Activated T-helper 17 cell treated with anti-CD3 and anti-CD28 coated beads, Interleukin-2, amount 50 U/mL, for 72 hours (primary cell): ENCODE measurements at regions not wholly inside any gene's neighbourhood (a gene's known extent, or its start where the extent isn't known, plus 50 kb on each side); places are given as distances from the start of the nearest gene placed in this dataset.

Experiments used
- ATAC-seq: fragments of 150-1000 bp; cut with Tn5 transposase; replicated peaks from 2 replicates; pipeline ENCODE4 v1.10.0; 2021; ENCODE audit warnings: mild to moderate bottlenecking, moderate library complexity
- H3K27ac Mint-ChIP-seq: one replicate; pipeline ENCODE4 v1.8.0; 2022; ENCODE audit warnings: mixed read lengths
- H3K27me3 Mint-ChIP-seq: one replicate; pipeline ENCODE4 v1.8.0; 2022; ENCODE audit warnings: mixed read lengths
- H3K36me3 Mint-ChIP-seq: one replicate; pipeline ENCODE4 v1.8.0; 2022; ENCODE audit warnings: low read depth, mild to moderate bottlenecking, mixed read lengths
- H3K4me1 Mint-ChIP-seq: one replicate; pipeline ENCODE4 v1.8.0; 2022; ENCODE audit warnings: mixed read lengths
- H3K4me3 Mint-ChIP-seq: one replicate; pipeline ENCODE4 v1.8.0; 2022; ENCODE audit warnings: mild to moderate bottlenecking, mixed read lengths
- H3K9me3 Mint-ChIP-seq: one replicate; pipeline ENCODE4 v1.8.0; 2022; ENCODE audit warnings: mixed read lengths

DNA sequence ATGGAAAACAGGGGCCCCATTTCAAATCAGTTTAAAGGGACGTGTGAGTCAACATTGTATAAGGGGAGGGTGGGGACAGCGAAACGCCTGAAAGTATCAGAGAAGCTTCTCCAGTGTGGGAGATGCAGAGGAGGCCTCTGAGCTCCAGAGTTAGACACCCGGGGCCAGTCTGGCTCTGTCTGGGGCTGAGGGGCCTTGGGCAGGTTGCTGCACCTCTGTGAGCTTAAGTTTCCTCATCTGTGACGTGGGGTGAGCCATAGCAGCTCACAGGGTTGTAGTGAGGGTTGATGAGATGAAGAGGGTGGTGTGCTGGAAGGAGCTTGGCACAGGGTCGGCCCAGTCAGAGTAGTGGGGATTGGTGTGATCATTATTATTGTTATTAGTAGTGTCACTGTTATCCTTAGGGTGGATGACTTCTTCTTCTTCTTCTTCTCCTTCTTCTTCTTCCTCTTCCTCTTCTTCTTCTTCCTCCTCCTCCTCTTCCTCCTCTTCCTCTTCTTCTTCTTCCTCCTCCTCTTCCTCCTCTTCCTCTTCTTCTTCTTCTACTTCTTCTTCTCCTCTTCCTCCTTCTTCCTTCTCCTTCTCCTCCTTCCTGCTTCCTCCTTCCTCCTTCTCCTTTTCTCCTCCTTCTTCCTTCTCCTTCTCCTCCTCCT is 282.0 kb downstream of the PTPRU start:
- H3K9me3 Mint-ChIP-seq = no peaks in the 10 kb centered on the region
- H3K27ac Mint-ChIP-seq = no peak overlapping the region
- ATAC-seq = no peak
- H3K36me3 Mint-ChIP-seq = no peaks in the 10 kb centered on the region
- H3K27me3 Mint-ChIP-seq = peaks cover 23% of the 10 kb centered on the region
- H3K4me3 Mint-ChIP-seq = no peak overlapping the region
- no peaks in the 10 kb centered on the region for H3K4me1 Mint-ChIP-seq

DNA sequence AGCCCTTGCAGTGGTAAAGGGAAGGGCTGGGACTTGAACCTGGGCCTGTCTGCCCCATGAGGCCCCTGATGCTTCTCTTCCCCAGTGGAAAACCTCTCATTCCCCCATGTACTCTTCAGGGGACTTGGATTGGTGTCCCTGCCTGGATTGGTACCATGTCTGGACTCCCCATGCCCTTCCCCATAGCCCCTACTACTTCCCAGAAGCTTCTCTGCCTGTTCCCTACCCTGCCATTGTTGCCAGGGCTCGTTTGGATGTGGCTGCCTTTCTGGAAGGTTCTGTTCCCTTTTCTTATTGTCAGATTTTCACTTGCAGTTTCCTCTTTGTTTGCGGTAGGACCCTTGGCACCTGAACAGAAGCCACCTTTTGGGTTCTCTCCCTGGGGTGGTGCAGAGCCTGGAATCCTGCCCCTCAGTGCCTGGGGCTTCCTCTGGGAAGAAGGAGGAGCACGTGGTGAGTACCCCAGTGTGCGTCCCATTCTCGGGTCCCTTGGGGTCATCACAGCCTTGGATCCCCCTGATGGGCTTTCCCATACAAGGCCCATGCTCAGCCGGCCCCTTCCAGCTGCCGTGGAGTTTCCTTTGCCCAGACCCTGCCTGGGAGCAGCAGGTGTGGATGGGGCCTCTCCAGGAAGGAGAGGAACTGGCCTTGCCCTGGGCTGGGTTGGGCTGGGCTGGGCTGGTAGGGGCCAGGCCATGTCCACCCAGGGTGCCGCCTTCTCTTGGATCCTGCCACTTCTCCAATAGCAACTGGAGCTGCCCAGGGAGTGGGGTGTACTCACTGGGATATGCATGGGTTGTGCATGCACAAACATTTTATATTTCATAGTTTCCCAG is 281.1 kb downstream of the PTPRU start:
- Mint-ChIP-seq H3K4me3 (no peak overlapping the region), H3K27me3 (peaks cover 21% of the 10 kb centered on the region), H3K27ac (no peak overlapping the region), H3K4me1 (no peaks in the 10 kb centered on the region), H3K9me3 (no peaks in the 10 kb centered on the region), H3K36me3 (no peaks in the 10 kb centered on the region)
- ATAC-seq = no peak

DNA sequence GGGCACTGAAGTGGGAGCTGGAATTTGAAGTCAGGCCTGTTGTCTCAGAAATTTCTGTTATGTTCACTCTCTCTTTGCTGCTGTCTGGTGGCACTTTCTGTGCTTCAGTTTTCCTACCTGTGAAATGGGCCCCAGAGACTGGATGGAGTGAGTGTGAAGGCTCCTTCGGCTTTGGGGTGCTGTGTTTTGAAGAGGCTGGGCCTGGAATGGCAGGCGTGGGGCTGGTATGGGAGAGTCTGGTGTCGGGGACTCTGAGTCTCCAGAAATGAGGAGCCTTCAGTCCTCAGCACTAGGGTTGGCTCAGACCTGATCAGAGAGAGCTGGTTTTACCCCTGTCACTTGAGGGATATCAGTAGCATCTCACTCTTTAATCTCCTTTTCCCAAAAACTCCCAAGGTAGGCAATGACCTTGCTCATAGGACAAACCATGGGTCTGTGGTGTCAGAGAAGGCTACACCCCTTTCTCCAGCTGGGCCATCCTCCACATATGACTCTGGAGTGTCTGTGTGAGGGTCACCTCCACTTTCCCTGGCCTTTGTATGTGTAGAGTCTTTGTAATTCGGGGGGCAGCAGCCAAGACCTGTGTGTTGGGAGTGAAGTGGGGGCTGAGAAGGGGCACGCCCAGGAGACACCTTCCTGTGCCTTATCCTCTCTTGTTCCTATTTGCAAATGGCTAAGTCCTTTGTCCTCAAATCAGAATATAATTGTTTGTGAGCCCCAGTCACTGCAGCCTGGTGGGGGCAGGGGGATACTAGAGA is 279.9 kb downstream of the PTPRU start:
- Mint-ChIP-seq H3K9me3 (no peaks in the 10 kb centered on the region), H3K4me3 (no peak overlapping the region)
- no peak for ATAC-seq

DNA sequence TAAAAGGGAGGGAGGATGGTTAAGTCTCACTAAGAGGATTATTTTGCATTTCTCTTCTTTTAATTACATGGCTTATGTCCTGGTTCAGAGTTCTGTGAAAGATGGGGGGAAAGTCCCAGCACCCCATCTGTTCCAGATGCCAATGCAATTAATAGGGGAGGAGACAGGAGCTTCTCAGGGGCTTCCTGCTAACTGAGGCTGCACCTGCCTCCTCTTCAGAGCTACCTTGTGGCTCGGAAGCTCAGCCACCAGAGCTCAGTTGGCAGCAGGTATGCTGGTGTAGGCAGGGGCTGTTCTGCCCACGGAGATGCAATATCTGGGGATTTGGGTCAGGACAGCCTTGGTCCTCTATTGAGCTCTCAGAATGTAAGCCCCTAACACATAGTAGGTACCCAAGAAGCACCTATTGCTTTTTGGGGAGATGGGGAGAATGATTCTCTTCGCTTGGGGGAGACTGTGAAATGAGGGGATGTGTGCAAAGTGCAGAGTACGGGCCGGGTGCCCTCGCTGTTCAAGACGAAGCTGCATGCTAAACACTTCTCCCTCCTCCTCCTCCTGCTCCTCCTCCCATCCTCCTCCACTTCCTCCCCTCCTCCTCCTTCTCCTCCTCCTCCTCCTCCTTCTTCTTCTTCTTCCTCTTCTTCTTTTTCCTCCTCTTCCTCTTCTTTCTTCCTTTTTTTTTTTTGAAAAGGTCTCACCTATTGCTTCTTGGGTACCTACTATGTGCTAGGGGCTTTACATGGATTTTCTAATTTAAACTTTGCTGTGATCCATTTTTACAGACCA is 279.0 kb downstream of the PTPRU start:
- Mint-ChIP-seq H3K27me3 (peaks cover 13% of the 10 kb centered on the region), H3K4me3 (no peak overlapping the region), H3K36me3 (no peaks in the 10 kb centered on the region), H3K4me1 (no peaks in the 10 kb centered on the region), H3K9me3 (no peaks in the 10 kb centered on the region), H3K27ac (no peak overlapping the region)
- ATAC-seq = no peak

More for the DNA sequence above, 279.9 kb downstream of the PTPRU start:
- Mint-ChIP-seq H3K27ac (no peak overlapping the region), H3K36me3 (no peaks in the 10 kb centered on the region), H3K27me3 (peaks cover 16% of the 10 kb centered on the region), H3K4me1 (no peaks in the 10 kb centered on the region)

DNA sequence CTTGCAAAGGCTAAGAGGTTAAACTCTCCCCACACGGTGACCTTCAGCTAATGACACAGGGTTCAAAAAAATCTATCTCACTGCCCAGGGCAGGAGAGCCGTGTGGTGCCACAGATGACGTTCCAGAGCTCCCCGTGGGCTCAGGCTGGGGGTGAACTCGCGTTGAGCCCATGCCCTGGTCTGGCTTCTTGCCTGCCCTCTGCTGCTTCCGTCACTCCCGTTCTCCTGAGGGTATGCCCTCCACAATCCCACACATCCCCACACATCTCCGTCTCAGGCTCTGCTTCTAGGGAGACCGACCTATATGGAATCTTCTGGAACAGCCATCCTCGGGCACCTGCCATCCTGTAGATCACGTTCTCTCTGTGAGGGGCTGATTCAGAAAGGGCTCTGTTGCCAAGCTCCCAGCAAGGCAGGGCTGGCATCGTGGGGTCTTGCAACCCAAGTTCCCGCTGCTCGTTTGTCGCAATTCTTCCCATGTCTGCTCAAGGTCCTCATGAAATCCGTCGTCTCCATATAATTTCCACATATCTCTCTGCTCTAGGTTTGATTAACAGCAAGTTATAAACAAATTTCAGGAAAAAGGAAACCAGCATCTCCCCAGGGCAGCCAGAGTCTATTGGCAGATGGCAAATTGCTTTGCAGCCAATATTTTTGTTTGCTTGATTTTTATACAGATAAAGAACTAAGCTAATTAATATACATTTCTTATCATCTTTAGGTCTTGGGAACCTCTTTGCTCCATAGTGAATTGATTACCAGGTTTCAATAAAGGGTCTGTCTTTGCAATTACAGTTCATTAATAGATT is 278.2 kb downstream of the PTPRU start:
- ATAC-seq = no peak
- Mint-ChIP-seq H3K4me1 (no peaks in the 10 kb centered on the region), H3K27ac (no peak overlapping the region), H3K9me3 (no peaks in the 10 kb centered on the region), H3K36me3 (no peaks in the 10 kb centered on the region), H3K4me3 (no peak overlapping the region), H3K27me3 (peaks cover 10% of the 10 kb centered on the region)

DNA sequence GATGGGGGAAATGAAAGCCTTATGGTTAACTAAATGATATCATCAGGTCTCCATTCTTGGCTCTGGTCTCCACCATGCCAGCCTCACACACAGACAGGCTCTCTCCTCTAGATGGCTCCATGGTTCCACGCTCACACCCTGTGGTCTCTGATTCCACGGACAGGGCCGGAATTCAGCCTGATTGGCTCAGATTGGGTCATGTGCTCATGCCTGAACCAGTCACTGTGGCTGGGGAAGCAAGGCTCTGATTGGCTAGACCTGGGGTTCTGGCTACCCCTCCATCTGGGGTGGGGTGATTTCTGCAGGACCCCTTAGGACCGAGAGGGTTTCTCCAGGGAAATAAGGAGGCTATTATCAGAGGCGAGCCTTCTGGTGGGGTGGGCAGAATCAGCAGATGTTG is 277.0 kb downstream of the PTPRU start:
- H3K36me3 Mint-ChIP-seq = no peaks in the 10 kb centered on the region
- no peaks in the 10 kb centered on the region for H3K4me1 Mint-ChIP-seq
- no peak overlapping the region for H3K27ac Mint-ChIP-seq
- ATAC-seq = peak; percentile 56
- no peaks in the 10 kb centered on the region for H3K9me3 Mint-ChIP-seq
- H3K27me3 Mint-ChIP-seq = peaks cover 9% of the 10 kb centered on the region
- H3K4me3 Mint-ChIP-seq = no peak overlapping the region

DNA sequence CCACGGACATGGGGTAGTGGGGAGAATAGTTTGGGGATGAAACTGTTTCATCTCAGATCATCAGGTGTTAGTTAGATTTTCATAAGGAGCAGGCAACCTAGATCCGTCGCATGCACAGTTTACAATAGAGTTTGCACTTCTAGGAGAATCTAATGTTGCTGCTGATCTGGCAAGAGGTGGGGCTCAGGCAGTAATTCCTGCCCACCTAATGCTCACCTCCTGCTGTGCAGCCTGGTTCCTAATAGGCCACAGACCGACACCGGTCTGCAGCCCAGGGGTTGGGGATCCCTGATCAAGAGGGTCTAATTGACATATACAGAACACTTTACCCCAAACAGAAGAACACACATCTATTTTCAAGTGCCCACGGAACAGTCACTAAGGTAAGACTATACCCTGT is 275.1 kb downstream of the PTPRU start:
- Mint-ChIP-seq H3K27ac (no peak overlapping the region), H3K4me1 (no peaks in the 10 kb centered on the region), H3K4me3 (no peak overlapping the region), H3K9me3 (no peaks in the 10 kb centered on the region), H3K36me3 (no peaks in the 10 kb centered on the region), H3K27me3 (peaks cover 16% of the 10 kb centered on the region)
- ATAC-seq = no peak

DNA sequence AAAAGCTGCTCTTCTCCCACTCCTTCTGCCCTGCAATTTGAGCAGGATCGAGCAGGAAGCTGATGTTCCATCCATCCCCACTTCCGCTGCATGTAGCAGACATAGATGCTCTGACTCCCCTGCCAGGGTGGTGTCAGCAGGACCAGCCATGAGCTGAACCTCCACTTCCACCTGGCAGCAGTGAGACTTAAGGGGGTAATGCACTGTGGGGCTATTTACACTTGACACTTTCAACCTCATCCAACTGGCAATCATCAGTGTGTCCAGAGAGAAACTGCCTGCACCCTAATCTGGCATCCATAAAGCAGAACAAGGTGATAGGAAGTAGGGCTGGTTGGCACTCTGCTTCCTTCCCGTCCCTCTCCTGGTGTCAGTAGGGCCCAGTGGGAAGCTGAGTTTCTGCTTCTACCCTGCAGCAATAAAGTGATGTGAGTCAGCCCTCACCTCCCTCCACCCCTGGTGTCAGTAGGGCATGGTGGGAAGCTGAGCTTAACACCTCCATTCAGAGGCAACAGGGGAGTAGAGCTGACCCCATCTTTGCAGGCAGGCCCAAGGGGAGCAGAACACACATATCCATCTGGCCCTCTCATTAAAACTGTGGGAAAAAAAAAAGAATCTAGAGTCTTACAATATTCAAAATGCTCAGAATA is 272.3 kb downstream of the PTPRU start:
- Mint-ChIP-seq H3K27ac (no peak overlapping the region), H3K4me1 (no peaks in the 10 kb centered on the region), H3K27me3 (peaks cover 27% of the 10 kb centered on the region), H3K4me3 (no peak overlapping the region), H3K36me3 (no peaks in the 10 kb centered on the region), H3K9me3 (no peaks in the 10 kb centered on the region)
- no peak for ATAC-seq

DNA sequence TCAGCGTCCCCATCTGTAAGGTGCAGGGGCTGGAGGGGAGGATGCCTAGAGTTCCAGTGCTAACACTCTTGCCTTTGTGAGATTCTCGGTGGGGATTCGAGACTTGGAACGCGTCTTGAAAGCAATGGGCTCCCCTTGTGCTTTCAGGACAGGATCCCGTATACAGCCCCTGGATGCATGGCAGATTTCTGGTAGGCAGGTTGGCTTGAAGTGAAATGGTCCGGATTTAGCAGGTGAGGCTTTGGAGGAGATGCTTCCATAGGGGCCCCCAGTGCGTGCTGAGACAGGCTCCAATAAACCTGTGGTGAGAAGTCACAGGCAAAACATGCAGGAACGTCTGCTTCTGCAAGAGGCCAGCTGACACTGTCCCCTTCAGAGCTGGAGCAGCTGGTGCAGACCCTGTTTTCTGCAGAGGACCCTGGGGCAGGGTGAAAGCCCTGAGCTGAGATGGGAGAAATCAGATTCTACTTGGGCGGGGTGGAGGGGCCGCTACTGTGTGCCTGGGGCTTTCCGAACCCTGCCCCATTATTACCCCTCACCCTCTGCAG is 270.4 kb downstream of the PTPRU start:
- Mint-ChIP-seq H3K27ac (no peak overlapping the region), H3K4me1 (no peaks in the 10 kb centered on the region), H3K27me3 (peaks cover 35% of the 10 kb centered on the region), H3K9me3 (no peaks in the 10 kb centered on the region), H3K36me3 (no peaks in the 10 kb centered on the region), H3K4me3 (no peak overlapping the region)
- ATAC-seq = no peak

DNA sequence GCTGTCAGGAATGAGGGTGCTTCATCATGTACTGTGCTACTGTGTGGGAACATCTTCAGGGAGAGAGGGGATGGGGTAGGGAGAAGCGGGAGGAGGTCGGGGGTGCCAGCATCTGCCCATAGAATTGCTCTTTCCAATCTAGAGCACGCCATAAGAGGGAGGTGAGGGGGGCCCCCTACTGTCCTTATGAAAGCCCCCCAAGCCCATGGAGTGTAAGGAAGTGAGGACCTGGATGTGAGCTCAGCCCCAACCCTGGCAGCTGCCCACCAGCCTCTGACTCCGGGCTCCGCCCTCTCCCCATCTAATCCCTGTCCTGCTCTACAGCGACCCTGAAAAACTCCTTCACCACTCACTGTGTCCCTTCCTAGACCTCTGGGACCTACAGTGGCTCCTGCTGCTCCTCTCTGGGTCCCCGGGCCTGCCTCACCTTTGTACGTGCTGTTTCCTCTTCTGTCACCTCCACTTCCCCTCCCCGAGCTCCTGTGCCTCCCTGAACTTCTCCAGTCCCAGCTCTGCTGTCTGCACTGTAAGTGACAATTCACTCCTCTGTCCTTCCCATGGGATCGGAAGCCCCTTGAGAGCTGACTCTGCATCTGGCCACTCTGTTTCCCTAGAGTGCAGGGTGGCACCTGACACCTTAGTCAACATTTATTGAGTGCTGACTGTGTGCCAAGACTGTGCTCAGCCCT is 269.4 kb downstream of the PTPRU start:
- no peaks in the 10 kb centered on the region for H3K9me3 Mint-ChIP-seq
- H3K27me3 Mint-ChIP-seq = peaks cover 45% of the 10 kb centered on the region
- no peak overlapping the region for H3K27ac Mint-ChIP-seq
- no peaks in the 10 kb centered on the region for H3K4me1 Mint-ChIP-seq
- no peaks in the 10 kb centered on the region for H3K36me3 Mint-ChIP-seq
- ATAC-seq = no peak
- H3K4me3 Mint-ChIP-seq = no peak overlapping the region

DNA sequence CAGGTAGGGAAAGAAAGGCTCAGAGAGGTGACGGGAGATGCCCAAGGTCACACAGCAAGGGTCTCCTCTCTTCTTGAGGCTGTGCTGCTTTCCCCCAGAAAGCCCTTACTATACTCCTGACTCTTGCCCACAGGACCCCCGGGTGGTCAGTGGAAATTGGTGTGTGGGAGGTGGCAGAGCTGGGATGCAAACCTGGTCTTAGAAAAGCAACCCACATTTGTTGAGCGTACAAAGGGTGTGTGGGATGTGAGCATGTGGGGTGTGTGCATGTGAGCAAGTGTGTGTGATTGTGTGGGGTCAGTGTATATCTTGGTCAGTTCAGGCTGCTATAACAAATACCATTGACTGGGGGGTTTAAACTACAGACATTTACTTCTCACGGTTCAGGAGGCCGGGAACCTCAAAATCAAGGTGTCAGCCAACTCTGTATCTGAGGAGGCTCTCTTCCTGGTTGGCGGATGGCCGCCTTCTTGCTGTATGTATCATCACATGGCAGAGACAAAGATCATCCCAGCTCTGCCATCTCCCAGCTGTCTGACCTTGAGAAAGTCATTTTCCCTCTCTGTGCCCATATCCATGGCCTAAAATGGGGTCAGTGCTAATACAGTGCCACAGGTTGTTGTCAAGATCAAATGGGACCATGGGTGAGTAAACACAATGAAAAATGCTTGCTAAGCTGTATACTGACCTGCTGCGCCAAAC is 268.5 kb downstream of the PTPRU start:
- H3K4me3 Mint-ChIP-seq = no peak overlapping the region
- no peaks in the 10 kb centered on the region for H3K36me3 Mint-ChIP-seq
- no peaks in the 10 kb centered on the region for H3K9me3 Mint-ChIP-seq
- H3K27ac Mint-ChIP-seq = no peak overlapping the region
- no peak for ATAC-seq
- peaks cover 47% of the 10 kb centered on the region for H3K27me3 Mint-ChIP-seq
- H3K4me1 Mint-ChIP-seq = no peaks in the 10 kb centered on the region

DNA sequence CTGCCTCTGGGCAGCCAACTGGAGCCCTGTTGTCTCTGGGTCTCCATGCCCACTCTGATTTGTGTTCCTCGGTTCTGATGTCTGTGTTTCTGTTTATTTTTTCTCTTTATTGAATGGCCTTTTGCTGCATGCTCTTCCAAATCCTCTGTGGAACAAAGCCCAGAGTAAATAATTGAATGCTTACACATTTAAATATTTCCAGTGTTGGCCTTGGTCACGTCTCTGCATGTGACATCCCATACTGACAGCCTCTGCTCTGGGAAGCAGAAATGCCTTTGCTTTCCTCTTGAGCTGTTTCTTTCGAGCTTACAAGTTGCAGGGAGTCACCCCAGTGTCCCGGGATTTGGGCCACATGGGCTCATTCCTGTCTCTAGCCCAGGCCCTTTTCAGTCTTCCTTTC is 267.9 kb downstream of the PTPRU start:
- no peaks in the 10 kb centered on the region for H3K36me3 Mint-ChIP-seq
- no peak overlapping the region for H3K27ac Mint-ChIP-seq
- no peaks in the 10 kb centered on the region for H3K4me1 Mint-ChIP-seq
- H3K27me3 Mint-ChIP-seq = peaks cover 52% of the 10 kb centered on the region
- no peak for ATAC-seq
- H3K9me3 Mint-ChIP-seq = no peaks in the 10 kb centered on the region
- no peak overlapping the region for H3K4me3 Mint-ChIP-seq
